HG03469 (cell line): ENCODE measurements at regions not wholly inside any gene's neighbourhood (a gene's known extent, or its start where the extent isn't known, plus 50 kb on each side); places are given as distances from the start of the nearest gene placed in this dataset.

Source experiments
- ATAC-seq: cut with Tn5 transposase; IDR thresholded peaks from one replicate; pipeline ENCODE4 v1.9.1; 2021; ENCODE audit warnings: mild to moderate bottlenecking, moderate library complexity, moderate number of reproducible peaks; ENCODE audit not compliant: unreplicated experiment

DNA sequence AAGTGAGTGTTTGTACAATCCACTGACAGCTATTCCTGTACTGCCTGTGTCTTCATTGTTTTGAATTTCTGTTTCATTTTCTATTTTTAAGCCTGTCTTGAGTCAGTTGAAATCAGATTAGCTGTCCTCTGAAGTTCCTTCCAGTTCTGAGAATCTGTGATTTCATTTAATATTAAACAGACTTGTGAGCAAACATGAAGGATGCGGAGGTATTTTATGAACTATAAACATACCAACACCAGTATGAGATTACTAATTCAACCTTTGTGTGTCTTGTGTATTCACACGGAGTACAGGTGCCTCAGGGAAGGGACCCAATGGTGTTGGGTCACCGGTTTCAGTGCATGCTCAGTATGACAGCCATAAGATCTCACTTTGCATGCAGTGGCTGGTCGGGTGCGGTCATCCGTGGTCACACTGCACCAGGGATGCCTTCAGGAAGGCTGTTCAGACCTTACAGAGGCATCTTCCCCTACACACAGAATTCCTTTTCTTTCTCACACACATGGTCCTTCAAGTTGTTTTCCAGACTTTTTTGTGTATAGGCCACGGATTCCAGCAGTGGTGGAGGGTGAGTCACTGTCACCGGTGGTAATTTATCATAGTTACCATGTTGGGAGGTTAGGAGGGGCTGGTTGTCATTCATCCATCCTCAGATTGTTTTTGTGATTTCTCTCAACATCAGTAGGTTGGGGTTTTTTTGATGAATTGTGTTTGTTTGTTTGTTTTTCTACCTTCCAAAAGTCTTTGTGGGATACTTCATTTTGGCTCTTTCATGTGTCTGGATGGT is 103.0 kb upstream of the SFSWAP start:
- peak; percentile 84 for ATAC-seq

DNA sequence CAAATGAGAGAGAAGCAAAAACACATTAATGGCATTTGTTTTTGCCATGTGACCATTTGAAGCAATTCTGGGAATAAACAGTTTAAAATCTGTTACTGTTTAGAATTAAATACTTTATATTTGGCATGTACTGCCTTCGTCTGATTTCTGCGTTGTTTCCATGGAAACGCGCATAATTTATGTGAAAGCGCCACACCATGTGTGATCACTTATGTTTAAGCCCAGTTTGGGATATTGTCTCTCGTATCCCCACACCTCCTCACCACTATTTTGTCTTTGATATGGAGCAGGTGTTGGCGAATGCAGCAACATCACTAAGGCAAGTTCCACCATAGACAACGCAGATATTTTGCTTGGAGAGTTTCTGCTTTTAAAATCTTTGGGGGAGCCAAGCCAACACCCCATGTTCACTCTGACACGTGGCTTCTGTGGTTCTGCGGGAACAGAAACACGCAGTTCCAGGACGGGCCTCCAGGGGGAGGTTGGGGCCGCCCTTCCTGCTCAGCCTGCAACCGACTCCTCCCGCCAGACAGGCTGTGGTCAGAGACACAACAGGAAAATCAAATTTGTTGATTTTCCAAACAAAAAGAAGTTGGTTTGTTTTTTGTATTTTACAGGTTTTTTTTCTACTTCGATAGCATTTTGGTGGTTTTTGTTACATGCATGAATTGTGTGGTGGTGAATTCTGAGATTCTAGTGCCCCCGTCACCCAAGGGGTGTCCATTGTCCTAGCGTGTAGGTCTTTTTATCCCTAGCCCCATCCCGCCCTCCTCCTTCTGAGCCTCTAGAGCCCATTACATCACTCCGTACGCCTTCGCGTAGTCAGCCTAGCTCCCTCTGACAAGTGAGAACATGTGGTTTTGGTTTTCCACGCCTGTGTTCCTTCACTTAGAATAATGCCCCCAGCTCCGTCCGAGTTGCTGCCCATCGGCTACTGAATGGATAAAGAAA is 101.9 kb upstream of the SFSWAP start:
- no peak for ATAC-seq

DNA sequence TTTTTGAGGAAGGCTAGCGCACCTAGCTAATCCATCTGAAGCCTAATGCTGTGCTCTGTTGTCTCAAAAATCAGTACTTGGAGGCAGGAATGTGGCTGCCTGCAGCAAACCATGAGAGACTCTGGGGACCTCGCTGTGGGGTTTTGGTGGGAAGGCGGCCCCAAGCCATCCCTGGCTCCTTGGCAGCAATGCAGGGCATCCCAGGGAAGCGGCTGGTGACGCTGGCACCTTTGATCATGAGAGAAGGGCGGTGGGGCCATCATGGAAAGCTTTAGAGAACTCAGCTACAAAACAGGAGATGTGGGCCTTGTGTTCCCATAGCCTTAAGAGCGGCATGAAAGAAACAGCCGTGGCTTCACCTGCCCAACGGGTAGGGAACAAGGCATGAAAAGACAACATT is 101.1 kb upstream of the SFSWAP start:
- ATAC-seq, result no peak

DNA sequence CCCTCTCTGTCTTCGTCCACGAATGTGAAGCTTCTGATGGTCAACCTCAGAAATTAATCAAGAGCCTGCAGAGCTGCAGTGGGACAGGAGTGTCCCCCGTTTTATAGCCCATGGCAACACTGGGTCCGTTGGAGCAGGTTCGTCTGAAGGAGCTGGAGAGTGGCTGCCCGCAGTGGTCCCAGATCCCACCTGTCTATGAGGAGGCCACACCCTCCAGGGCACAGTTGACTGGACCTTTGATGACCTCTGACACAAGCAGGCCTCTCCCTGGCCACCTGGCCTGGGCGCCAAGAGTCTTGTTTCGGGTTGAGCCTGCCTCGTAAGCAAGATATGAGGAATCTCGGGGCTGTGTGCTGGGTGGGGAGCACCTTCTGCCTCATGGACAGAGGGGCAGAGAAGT is 100.7 kb upstream of the SFSWAP start:
- ATAC-seq, result no peak

DNA sequence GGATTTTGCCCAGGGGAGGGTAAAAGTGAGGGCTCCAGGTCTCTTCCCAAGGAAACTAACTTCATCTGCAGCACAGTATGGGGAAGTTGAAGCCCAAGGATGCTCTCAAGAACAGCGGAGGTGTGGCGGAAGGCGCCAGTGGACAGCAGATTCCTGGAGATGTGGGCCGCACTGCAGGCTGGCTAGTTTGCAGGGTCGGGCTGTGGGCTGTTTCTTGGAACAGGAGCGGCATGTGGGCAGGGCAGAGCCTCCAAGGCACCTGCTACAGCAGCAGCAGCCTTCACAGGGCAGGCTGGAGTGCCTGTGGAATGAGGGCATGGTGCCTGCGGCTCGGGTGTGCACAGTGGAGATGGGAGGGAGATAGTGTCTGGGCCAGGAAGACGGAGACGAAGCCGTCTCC is 100.0 kb upstream of the SFSWAP start:
- ATAC-seq, result no peak

DNA sequence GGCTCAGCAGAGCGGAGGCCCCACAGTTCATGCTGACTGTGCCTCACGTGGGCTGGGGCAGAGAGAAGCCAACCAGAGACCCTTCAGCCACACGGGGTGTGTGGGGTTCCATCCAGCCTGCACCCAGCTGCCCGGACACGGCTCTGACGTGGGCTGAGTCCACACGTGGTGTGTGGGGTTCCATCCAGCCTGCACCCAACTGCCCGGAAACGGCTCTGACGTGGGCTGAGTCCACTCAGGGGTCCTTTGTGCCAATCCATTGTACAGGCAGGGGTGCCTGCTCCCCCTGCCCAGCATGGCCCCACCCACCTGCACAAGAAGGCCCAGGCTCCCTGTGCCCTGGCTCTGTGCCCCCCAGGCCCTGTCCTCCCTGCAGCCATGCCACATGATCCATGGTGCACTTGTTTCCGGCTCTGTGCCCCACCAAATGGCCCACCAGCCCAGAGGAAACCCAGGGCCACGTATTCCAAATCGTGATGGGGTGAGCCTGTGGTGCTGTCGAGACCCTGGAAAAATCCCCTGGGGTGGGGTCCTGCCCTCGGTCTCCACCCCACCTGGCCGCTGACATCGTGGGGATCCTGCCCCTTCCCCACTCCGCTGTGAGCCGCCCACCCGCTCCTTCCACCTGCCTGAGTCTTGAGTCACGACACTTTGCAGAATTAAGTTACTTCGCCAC is 99.3 kb upstream of the SFSWAP start:
- ATAC-seq, result no peak

DNA sequence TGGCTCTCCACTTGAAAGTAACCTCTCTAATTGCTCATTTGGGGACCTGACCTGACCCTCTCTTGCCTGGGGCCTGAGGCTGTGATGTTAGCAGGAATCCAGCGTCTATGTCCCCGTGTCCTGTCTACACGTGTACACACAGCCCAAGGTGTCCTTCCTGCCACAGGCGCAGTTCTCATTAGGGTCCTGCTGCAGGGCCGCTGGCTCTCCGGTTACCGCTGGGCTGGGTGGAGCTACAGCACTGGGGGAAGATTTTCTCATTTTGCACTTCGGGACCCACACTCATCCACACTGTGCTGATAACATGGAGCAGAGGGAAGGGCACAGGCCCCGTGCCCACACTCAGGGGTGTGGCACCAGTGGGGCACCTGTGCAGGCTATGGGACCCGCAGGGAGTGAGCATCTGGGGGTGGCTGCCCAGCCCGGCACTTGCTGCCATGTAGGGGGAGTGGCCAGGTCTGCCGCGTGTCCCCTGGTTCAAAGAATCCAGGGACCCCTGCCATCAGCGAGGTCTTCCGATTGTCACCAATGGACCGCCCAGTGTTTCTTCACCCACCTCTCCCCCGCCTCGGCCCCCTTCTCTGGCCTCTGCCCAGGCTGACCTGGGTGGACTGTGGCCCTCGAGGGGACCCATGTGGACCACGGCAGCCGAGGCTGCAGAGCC is 98.7 kb upstream of the SFSWAP start:
- ATAC-seq, result no peak

DNA sequence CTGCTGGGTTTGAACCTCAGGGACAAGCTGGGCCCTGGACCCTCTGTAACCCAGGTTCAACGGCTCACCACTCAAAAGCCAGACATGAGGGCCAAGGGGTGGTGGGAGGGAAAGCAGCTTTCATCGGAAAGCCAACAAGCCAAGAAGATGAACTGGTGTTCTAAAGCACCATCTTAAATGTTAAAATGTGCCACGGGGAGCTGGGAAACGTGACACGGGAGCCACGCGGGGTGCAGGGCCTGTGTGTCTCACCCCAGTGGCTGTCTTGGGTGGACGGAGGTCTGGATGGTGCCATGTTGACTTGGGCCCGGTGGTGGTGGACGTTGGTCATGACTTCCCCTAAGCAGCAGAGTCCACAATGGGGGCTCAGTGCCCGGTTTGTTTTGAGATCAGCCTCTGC is 97.7 kb upstream of the SFSWAP start:
- ATAC-seq, result no peak

DNA sequence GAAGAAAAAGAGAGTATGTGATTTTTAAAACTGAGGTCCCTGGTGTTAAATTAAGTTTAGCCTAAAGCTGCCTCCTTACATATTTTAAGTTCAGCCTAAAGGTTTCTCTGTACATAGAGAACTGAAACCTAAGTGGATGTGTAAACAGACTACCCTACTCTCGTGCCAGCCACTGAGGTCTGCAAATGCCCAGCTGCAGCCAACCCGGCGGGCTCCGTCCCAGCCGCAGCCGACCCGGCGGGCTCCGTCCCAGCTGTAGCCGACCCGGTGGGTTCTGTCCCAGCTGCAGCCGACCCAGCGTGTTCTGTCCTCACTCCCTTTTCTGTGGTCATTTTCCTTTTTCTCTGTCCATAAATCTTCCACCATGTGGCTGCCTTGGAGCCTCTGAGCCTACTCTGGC is 97.2 kb upstream of the SFSWAP start:
- no peak for ATAC-seq

DNA sequence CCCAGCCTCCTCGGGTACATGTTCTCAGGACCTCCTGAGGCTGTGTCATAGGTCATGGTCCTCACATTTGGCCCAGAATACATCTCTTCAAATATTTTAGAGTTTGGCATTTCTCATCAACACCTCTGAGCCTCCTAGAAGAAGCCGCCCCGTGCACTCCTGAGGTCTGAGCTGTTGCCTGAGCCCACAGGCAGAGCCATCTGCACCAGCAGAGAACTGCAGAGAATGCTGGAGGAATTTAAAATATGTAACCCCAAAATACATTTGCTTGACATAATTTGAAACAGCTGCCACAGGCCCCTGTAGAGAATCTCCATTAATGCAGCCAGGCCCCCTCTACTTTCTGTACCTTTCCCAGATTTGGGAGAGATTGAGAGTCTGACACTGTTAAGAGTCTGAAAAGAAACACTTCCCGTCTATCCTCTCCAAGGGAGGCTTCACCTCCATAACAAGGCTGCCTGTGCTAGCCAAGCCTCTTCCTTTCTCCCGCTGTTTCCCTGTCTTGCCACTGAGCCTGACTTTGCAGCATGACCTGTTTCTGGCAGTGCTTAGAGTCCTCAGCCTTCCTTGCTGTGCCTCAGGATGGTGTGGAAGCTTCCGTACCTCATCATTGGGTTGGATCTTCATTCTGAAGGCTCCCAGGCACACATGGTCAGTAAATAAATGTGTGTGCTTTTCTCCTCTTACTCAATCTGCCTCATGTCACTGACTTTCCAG is 95.4 kb upstream of the SFSWAP start:
- ATAC-seq, result no peak

DNA sequence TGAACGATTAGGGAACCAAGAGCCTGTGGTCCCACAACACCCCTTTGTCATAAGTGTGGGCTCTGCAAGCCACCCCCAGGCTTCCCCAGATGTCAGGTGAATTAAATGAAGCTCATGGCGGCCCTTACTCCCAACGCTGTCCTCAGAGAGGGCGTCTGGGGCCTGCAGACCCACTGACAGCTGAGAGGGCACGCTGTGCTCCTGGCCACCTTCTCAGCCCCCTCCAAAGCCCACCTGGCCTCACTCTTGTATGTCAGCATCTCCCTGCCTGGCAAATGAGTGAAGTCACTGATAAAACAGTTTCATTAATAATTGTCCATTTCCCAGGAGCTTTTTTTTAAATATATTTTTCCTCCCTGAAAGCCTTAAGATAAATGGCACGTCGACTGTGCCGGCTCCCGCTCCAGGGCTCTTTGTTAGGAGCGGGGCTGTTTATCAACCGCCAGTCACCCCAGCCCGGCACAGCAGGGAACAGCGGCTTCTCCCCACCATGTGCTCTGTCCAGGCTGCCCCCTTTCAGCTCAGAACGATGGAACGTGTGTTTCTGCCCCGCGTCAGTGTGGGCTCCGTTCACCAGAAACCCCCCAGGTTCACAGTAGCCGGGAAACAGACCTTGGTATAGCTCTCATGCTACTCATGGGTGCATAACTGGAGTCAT is 94.7 kb upstream of the SFSWAP start:
- no peak for ATAC-seq

DNA sequence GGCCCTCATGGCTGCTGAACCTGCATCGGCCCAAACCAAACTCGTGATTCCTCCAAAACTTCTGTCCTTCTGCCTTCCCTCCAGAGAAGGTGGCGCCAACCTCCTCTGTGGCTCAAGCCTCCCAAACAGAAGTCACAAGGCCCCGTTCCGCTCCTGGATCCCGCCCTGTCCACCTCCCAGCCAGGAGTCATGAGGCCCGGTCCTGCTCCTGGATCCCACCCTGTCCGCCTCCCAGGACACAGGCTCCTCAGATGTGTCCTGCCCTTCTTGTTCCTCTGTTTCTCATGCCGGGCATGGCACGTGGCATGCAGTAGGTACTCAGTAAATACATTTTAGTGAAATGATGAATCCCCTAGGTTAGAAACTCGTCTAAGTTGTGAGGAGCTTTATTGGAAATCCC is 94.2 kb upstream of the SFSWAP start:
- no peak for ATAC-seq

DNA sequence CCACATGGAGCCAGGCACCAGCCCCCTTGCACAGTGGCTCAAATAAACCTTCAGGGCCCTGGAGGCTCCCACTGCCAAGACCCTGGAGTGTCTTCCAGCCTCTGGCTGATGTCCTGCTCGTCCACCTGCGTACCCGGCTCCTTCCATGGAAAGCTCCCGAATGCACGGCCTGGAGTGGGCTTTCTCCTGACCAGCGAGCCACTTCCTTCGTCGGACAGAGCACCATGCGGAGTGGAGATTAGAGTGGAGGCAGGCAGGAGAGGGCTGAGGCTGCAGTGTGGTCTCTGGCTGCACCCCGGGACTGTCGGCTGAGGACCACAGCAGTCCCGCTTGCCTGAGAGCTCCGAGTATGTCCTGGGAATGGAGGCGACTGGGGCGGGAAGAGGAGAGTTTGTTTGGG is 93.7 kb upstream of the SFSWAP start:
- no peak for ATAC-seq

DNA sequence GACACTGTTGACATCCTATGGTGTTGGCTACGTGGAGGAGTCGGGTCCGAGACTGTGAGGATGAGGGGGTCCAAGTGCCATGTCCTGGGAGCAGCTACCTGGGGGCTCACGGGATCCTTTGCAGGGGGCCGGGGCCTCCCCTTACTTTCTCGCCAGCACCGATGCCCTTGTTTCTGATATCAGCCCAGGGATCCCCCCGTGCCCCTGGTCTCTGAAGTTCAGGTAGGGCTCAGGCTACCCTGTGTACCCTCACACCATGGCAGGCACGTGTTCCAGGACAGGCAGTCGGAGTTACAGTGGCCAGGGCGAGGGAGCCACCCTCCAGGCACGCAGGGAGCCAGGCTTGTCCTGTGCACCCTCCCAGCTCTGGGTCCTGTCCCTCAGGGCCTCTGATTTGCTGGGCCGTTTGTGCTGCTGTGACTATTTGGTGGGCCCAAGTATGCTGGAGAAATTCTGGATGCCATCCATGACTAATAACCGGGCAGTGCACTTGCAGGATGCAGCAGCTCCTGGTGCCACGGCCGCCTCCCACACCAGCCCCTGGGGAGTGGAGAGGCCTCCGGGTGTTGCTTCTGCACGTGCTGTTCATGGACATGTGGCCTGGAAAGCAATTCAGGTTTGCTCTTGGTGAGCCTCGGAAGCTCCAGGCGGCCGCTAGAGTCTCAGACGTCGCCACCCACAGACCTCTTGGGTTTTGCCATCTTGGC is 93.1 kb upstream of the SFSWAP start:
- no peak for ATAC-seq

DNA sequence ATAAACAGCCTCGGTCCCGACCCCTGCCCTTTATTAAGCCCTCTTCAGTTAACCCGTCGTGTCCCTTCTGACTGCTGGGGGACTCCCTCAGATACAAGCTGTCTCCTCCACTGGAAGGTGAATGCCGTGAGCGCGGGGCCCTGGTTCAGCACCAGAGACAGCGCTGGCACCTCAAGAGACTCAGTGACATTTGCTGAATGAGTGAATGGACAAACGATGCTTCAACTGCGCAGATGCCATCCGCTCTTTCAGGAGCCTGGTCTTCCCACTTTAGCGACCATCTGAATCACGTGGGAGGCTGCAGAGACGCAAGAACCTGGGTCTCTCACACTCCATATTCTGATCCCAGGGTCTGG is 92.6 kb upstream of the SFSWAP start:
- no peak for ATAC-seq

DNA sequence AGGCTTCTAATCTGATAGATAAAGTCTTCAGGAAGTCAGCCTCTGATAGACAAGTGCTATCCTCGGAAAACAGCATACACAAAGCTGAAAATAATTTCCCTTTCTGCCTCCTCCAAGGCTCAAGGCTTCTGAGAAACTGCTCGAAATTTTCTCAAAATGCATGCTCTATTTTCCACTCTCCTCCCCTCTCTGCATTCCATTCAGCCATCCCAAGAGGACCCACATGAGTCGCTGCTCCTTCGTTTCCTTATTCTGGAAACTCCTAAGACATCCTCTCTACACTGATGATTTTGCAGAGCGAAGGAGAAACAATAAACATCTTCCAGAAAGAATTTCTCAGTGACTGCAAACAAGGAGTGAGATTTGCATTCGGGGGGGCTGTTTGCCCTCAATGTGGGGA is 92.2 kb upstream of the SFSWAP start:
- ATAC-seq, result no peak

DNA sequence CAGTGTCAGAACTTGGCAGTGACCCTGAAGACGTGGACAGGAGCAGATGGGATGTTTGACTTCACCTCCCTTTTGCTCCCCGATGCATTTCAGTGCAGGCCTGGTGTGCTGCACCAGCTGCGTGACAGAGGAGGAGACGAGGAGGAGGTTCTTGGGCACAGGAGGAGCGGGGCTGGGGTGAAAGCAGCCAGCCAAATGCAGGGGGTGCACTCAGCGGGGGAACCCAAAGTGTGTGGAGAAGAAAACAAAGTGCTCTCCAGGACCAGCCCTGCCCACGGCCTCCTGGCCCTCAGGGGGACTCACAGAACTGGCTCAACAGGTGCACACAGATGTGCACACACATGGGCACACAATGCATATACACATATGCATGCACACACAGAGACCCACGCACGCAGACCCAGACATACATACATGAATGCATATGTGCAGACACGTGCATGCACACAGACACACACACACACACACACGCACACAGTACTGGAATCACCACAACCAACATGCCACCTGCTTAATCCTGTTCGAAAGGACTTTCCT is 91.7 kb upstream of the SFSWAP start:
- ATAC-seq, result no peak

DNA sequence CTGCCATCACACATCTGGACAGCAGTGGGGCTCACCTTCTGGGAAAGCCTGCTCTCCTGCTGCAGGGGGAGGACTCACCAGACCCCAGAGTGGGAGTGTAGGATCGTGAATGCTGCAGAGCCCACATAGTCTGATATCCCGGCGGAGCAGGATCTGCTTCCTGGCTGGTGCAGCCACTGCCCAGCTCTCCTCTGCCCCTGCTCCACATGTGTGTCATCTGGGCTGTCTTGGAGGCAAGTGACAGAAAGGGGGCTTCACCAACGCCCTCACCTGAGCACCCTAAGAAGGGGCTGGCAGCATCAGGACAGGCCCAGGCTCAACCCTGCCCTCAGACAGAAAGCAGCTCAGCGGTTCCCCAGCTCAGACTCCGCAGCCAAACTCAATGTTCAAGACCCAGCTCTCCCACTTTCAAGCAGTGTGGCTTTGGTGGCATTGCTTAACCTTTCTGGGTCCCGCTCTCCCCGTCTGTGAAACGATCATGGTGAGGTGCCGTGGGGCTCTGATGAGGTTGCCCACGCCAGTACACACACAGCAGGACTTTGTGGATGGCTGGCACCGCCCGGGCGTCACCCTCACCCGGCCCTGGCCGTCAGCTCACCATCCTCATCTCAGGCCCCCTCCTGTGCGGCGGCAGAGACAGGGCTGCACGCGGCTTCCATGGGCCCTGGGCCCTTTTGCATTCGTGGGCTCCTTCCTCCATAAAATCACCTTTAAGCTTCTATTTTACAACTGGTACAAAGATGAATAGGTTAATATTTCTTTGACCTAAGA is 91.0 kb upstream of the SFSWAP start:
- no peak for ATAC-seq
